ENCODE measurements at regions not wholly inside any gene's neighbourhood (a gene's known extent, or its start where the extent isn't known, plus 50 kb on each side); places are given as distances from the start of the nearest gene placed in this dataset.

- Histone ChIP-seq H3K9me3 (replicated peaks in 1 of 3) (no peaks in the 10 kb centered on the region), H3K4me3 (no peak overlapping the region), H3K27ac (no peak overlapping the region), H3K4me1 (replicated peaks in 1 of 2) (no peaks in the 10 kb centered on the region), H3K36me3 (replicated peaks in 1 of 2) (no peaks in the 10 kb centered on the region), H3K27me3 (no peaks in the 10 kb centered on the region)
- no peak for DNase-seq
- intact Hi-C loops (cut with DNase I), result no loop called here
- TF ChIP-seq CTCF (IDR thresholded peaks at IDR 0.05), result no peak
- TF ChIP-seq POLR2A (IDR thresholded peaks at IDR 0.05), result no peak
- WGBS, 4 donors, result 37 to 71% (median 52%) methylated on average over 1 of the region's 1 CpG
Measured at GRCh38 chr9:103837940-103838339, 256.2 kb upstream of the SMC2 start.

DNA sequence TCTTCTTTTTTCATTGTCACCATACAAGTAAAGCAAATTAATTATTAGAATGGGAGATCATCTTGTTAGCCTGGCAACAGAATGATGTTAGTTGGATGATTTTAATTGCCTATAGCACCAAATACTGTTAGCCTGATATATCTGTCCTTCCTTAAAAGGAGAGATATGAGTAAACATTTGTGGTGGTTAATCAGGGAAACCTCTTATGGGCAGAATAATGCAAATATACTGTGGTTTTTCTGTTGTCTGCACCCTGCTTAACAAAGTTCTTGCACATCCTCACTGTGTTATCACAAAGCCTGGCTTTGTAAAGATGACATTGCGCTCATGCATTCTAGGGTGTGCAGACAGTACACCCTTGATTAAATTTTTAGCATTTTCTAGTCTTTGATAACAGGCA is 254.9 kb upstream of the SMC2 start:
- no peaks in the 10 kb centered on the region for H3K9me3 ChIP-seq (replicated peaks in 1 of 3)
- no peak overlapping the region for H3K4me3 ChIP-seq
- H3K27ac ChIP-seq, result no peak overlapping the region
- DNase-seq, result no peak
- intact Hi-C loops (cut with DNase I), result no loop called here
- TF ChIP-seq CTCF (IDR thresholded peaks at IDR 0.05) (no peak), POLR2A (IDR thresholded peaks at IDR 0.05) (no peak)
- H3K4me1 ChIP-seq (replicated peaks in 1 of 2), result no peaks in the 10 kb centered on the region
- no peaks in the 10 kb centered on the region for H3K36me3 ChIP-seq (replicated peaks in 1 of 2)
- no peaks in the 10 kb centered on the region for H3K27me3 ChIP-seq
- WGBS, 4 donors, result 88 to 96% (median 93%) methylated on average over 1 of the region's 1 CpG

DNA sequence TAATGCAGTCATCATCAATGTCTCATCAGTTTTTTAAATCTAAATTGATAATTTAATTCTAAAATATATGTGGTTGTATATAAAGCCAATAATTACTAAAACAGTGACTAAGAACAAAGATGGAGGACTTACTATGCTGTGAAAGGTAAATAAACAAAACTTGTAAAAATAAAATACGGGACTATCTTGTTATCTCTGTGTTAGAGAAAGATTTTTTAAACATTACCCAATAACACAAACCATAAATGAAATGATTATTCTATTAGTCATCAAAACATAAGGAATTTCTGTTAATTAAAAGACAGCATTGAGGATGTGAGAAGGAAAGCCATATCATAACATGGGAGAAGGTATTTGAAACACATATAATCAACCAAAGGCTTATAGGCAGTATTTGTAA is 226.2 kb upstream of the SMC2 start:
- H3K27me3 ChIP-seq, result no peaks in the 10 kb centered on the region
- TF ChIP-seq CTCF (IDR thresholded peaks at IDR 0.05), result no peak
- TF ChIP-seq POLR2A (IDR thresholded peaks at IDR 0.05), result no peak
- H3K4me3 ChIP-seq, result no peak overlapping the region
- intact Hi-C loops (cut with DNase I), result no loop called here
- no peaks in the 10 kb centered on the region for H3K9me3 ChIP-seq (replicated peaks in 1 of 3)
- H3K36me3 ChIP-seq (replicated peaks in 1 of 2), result no peaks in the 10 kb centered on the region
- 64 to 79% (median 72%) methylated on average over 1 of the region's 1 CpG for WGBS, 4 donors
- H3K4me1 ChIP-seq (replicated peaks in 1 of 2), result no peaks in the 10 kb centered on the region
- H3K27ac ChIP-seq, result no peak overlapping the region
- DNase-seq, result no peak

GRCh38 chr9:103872811-103873210 is 221.3 kb upstream of the SMC2 start:
- no peak for DNase-seq
- intact Hi-C loops (cut with DNase I), result no loop called here
- WGBS, 4 donors, result 77 to 81% (median 79%) methylated on average over 6 to 7 of the region's 7 CpGs
- H3K27ac ChIP-seq, result no peak overlapping the region
- TF ChIP-seq CTCF (IDR thresholded peaks at IDR 0.05) (no peak), POLR2A (IDR thresholded peaks at IDR 0.05) (no peak)
- no peaks in the 10 kb centered on the region for H3K9me3 ChIP-seq (replicated peaks in 1 of 3)
- H3K4me1 ChIP-seq (replicated peaks in 1 of 2), result no peaks in the 10 kb centered on the region
- H3K36me3 ChIP-seq (replicated peaks in 1 of 2), result no peaks in the 10 kb centered on the region
- no peak overlapping the region for H3K4me3 ChIP-seq
- H3K27me3 ChIP-seq, result no peaks in the 10 kb centered on the region

Measured in adrenal gland (tissue), 9 donors.